Body of pancreas (tissue), 4 donors: ENCODE measurements at regions not wholly inside any gene's neighbourhood (a gene's known extent, or its start where the extent isn't known, plus 50 kb on each side); places are given as distances from the start of the nearest gene placed in this dataset.

ENCODE experiments used
- POLR2A ChIP-seq, 3 donors: fragments of 450-650 bp; IDR thresholded peaks; one replicate each; pipeline ENCODE4 v1.6.1; 2016; ENCODE audit warnings: antibody characterized with exemption in 3 of 3, mild to moderate bottlenecking in 2 of 3
- TF ChIP-seq, protein P1 (sequence below), 7 experiments: fragments of 450-650 bp in 4 of 7; fragments of 200-600 bp in 3 of 7; sonication (generic) in 3 of 7; IDR thresholded peaks; one replicate each; pipeline ENCODE4 v1.5.1; 2016 to 2019; ENCODE audit warnings: antibody characterized with exemption in 7 of 7

DNA sequence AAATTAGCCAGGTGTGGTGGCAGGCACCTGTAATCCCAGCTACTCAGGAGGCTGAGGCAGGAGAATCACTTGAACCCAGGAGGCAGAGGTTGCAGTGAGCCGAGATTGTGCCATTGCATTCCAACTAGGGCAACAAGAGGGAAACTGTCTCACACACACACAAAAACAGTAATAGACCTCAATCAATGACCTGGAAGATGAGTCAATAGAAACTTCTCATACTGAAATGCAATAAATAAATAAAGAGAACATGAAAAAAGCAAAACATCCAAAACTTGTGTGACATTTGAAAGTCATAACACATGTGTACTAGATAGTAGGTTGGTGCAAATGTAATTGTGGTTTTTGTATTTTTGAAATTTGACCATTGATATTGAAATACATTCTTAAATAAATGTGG is 1338.5 kb downstream of the AMY1C start:
- no peak for TF ChIP-seq POLR2A (IDR thresholded peaks at IDR 0.05)
- TF ChIP-seq, protein P1, sequence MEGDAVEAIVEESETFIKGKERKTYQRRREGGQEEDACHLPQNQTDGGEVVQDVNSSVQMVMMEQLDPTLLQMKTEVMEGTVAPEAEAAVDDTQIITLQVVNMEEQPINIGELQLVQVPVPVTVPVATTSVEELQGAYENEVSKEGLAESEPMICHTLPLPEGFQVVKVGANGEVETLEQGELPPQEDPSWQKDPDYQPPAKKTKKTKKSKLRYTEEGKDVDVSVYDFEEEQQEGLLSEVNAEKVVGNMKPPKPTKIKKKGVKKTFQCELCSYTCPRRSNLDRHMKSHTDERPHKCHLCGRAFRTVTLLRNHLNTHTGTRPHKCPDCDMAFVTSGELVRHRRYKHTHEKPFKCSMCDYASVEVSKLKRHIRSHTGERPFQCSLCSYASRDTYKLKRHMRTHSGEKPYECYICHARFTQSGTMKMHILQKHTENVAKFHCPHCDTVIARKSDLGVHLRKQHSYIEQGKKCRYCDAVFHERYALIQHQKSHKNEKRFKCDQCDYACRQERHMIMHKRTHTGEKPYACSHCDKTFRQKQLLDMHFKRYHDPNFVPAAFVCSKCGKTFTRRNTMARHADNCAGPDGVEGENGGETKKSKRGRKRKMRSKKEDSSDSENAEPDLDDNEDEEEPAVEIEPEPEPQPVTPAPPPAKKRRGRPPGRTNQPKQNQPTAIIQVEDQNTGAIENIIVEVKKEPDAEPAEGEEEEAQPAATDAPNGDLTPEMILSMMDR (IDR thresholded peaks at IDR 0.05): no peak
